IPS-18c (cell line): ENCODE measurements at regions not wholly inside any gene's neighbourhood (a gene's known extent, or its start where the extent isn't known, plus 50 kb on each side); places are given as distances from the start of the nearest gene placed in this dataset.
"Not testable (repeated sequence)": the region's sequence is repeated elsewhere in the genome, so short reads cannot be mapped to it uniquely, and the experiment has no call there.

ENCODE experiments used
- H3K4me3 ChIP-seq: 2 replicates; pipeline ENCODE4 v1.7.0; 2013; ENCODE audit warnings: low read depth, mild to moderate bottlenecking, low read length, moderate library complexity; ENCODE audit not compliant: insufficient read depth
- H3K9me3 ChIP-seq: one replicate; pipeline ENCODE4 v1.6.1; 2013; ENCODE audit warnings: mild to moderate bottlenecking, low read length, moderate library complexity; ENCODE audit not compliant: control insufficient read depth, insufficient read depth

- H3K4me3 ChIP-seq, H3K9me3 ChIP-seq: not testable (repeated sequence)
Observed at GRCh38 chr10:46645110-46645509, 66.2 kb downstream of the SYT15 start.

DNA sequence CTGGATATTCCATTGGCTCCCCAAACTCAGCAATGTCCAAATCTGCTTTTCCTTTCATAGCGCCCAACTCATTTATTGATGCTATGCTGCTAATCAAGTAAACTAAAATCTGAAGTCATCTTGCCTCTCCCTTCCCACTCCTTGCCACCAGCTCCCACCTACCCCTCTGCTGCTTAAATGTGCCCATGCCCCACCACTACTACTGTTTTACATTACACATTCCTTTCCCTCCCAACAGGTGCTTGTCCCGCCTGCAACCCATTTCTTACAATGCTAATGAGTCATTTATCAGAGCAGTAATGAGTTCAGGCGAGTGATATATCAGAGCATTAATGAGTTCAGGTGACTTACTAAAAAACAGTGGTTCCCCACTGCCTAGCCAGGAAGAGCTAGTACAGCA lies 67.2 kb downstream of the SYT15 start:
- not testable (repeated sequence) for H3K4me3 ChIP-seq, H3K9me3 ChIP-seq

GRCh38 chr10:46650967-46651366 lies 72.0 kb downstream of the SYT15 start:
- not testable (repeated sequence) for H3K9me3 ChIP-seq, H3K4me3 ChIP-seq

DNA sequence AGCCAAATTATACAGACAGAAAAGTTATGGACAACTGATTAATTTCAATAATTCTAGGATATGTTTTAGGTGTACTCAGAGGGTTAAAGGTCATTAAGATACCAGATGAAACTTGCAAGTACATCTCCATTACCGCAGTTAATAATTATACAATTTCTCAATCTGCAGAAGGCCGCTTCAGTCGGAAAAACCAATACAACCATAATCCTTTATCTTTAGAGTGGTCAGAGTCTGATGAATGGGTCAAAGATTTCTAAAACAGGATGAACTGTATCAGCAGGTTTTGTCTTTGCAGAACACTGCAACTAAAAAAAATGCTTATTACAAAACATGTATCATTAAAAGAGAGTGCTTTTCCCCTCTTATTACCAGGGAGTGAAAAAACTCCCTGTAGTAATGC lies 78.5 kb downstream of the SYT15 start:
- H3K4me3 ChIP-seq, H3K9me3 ChIP-seq: not testable (repeated sequence)

DNA sequence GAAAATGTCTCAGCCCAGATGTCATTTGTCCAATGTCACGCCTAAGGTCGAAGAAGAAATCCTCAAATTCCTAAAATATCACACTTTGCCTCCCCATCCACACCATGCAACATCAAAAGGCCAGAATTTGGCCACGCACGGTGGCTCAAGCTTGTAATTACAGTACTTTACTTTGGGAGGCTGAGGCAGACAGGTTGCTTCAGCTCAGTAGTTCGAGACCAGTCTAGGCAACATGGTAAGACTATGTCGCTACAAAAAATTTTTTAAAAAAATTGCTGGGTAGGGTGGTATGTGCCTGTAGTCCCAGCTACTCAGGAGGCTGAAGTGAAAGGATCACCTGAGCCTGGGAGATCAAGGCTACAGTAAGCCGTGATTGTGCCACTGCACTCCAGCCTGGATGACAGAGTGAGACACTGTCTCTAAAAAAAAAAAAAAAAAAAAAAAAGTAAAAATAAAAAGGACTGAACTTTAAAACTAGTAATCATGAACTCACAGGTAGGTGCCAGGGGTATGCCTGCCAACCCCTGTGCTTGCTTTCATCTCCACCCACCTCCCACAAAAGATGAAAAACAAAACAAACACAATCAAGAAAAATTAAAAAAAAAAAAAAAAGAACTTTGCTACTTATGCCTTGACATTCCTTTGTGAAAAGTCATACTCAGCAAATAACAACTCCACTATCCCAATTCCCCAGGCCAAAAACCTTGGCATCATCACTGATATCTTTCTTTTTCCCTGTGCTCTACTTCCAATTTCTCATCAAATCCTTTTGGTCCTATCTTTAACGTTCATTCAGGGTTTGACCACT lies 81.3 kb downstream of the SYT15 start:
- not testable (repeated sequence) for H3K4me3 ChIP-seq, H3K9me3 ChIP-seq

DNA sequence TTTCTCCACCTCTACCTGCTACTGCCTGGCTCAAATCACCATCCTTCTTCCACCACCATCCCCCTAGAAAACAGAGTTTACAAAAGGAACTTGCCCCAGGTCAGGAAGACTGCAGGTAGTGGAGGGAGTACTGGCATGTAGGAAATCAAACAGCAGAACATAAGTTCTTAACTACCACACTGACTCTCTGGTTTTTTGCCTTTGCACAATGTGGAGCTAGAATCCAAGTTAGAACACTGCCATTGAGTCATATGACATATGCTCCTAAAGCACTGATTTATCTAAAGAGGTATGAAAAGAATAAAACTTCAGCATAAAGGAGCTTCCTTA lies 81.9 kb downstream of the SYT15 start:
- H3K9me3 ChIP-seq, H3K4me3 ChIP-seq: not testable (repeated sequence)

DNA sequence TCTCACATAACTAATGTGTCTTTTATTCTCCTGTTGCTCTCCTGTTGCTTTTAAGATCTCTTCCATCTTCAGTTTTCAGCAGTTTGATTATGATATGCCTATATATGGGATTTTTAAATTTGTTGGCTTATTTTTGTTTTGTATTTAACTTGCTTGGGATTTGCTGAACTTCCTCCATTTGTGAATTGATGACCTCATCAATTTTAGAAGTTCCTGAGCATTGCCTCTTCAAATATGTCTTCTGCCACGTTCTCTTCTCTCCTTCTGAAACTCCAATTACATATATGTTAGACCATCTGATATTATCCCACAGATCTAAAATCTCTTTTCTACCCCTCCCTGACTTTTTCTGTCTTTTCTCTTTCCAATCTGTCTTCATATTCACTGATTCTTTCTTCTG lies 86.6 kb downstream of the SYT15 start:
- not testable (repeated sequence) for H3K4me3 ChIP-seq, H3K9me3 ChIP-seq

GRCh38 chr10:46668357-46668997 lies 89.5 kb downstream of the SYT15 start:
- not testable (repeated sequence) for H3K9me3 ChIP-seq, H3K4me3 ChIP-seq

GRCh38 chr10:46677836-46678435 lies 99.0 kb downstream of the SYT15 start:
- not testable (repeated sequence) for H3K4me3 ChIP-seq, H3K9me3 ChIP-seq

GRCh38 chr10:46691397-46691796 lies 112.5 kb downstream of the SYT15 start:
- H3K9me3 ChIP-seq, H3K4me3 ChIP-seq: not testable (repeated sequence)

DNA sequence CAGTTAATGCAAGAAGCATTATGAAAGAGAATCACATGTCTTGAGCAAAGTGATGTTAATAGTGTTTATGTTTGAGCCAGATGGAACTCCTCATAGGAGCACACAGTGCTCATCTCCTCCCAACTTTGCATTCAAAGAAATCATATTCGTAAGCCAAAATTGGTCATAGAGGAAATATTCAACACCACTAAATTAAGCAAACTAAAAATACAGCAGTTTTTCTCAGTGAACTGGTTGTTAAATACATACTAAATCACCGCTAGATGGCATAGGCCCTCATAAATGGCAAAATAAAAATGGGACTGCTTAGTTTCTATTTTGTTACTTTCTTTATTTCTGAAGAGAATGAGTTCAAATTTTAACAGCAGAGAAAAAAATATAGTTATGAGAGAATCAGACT lies 114.3 kb downstream of the SYT15 start:
- not testable (repeated sequence) for H3K4me3 ChIP-seq, H3K9me3 ChIP-seq

DNA sequence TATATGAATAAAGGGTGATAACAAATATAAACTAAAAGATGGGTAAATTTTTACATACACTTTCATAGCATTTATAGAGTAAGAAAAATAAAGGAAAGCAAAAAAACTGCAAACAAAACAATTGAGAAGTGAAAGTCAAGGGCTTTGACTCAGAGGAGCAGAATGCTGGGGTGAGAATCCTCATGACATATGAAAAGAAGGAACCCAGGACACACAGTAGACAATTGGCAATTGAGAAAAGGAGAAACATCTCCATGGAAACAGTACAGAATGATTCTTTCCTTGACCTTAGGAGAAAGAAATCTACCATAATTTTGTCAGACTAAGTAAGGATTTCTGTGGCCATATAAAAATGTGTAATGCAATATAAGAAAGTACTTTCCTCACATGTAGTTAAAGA lies 138.3 kb downstream of the SYT15 start:
- not testable (repeated sequence) for H3K4me3 ChIP-seq, H3K9me3 ChIP-seq

- H3K4me3 ChIP-seq, H3K9me3 ChIP-seq: not testable (repeated sequence)
Observed at GRCh38 chr10:46718014-46718413, 139.1 kb downstream of the SYT15 start.

DNA sequence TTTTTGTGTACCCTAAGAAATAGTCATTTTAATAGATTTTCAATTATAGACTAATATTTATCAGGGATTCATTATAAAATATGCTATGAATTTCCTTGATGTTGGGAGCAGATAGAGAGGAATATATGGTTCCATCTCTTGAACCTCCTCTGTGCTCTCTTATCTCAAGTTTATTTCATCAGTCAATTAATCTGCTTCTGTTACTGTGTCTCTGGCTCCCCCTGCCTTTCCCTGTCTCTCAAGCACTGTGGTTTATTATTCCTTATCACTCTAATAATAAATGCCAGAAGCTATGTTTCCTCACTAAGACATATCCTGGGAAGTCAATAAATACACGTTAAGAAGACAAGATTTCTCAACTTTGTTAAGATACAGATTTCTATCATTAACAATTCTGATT lies 141.5 kb downstream of the SYT15 start:
- not testable (repeated sequence) for H3K9me3 ChIP-seq, H3K4me3 ChIP-seq

DNA sequence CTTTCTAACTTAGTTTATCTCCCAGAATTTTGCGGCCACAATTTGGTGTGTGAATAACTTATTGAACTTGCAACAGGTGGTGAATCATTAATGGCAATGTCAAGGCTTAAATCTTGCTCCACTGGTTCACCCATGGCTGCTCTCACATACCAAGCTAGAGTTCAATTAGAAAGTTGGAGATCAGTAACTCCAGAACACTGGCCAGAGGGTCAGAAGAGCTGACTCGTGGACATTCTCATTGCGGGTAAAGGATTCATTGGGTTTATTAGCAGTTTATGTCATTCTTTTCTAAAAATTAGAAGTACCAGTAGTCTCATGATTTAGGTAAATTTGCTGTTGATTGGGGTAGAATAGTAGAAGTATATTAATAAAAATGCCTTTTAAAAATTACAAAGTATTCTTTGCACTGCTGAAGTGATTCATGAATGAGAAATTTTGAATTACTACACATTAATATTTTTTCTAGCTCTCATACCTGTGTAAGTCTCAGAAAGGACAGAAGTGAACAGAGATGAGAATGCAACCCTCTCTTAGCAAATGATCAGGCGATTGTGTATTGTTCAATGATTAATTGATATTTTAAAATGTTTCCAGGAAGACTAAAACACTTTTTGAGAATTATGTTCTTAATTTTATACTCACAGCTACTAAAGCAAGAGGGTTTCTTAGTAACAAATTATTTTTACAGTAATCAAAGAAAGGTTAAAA lies 142.0 kb downstream of the SYT15 start:
- H3K4me3 ChIP-seq, H3K9me3 ChIP-seq: not testable (repeated sequence)

- H3K4me3 ChIP-seq, H3K9me3 ChIP-seq: not testable (repeated sequence)
Observed at GRCh38 chr10:46724258-46724657, 145.3 kb downstream of the SYT15 start.

- H3K4me3 ChIP-seq, H3K9me3 ChIP-seq: not testable (repeated sequence)
Observed at GRCh38 chr10:46728359-46728758, 149.4 kb downstream of the SYT15 start.

GRCh38 chr10:46730729-46731128 lies 151.8 kb downstream of the SYT15 start:
- not testable (repeated sequence) for H3K9me3 ChIP-seq, H3K4me3 ChIP-seq
